NCI-H1105 (cell line): ENCODE measurements at regions not wholly inside any gene's neighbourhood (a gene's known extent, or its start where the extent isn't known, plus 50 kb on each side); places are given as distances from the start of the nearest gene placed in this dataset.

Experiments
- DNase-seq: peaks from one replicate; lab custom pipeline; 2025; lab: John Stamatoyannopoulos, UW

GRCh38 chr1:30046751-30047150, 676.6 kb downstream of the MATN1 start:
- DNase-seq: no peak

GRCh38 chr1:30045304-30046090, 677.9 kb downstream of the MATN1 start:
- DNase-seq: no peak

DNA sequence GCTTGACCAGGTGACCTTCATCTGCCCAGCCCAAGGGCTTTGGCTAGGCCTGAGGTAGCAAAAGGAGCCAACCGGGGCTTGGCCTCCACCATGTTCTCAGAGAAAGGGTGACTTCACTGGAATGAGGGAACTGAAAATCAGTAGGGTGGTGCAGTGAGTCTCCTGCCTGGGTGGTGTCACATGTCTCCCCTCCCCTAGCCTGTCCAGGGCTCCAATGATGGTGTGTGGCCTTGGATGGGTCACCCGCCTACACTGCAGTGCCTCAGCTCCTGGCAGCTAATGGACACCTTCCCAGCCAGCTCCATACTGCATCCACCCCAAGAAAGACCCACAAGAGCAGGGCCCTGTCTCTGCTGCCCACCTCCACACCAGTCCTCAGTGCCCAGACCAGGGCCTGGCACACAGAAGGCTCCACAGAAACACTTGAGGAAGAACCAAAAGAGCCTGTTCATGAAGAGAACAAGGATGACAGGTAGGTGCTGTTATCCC, 678.7 kb downstream of the MATN1 start:
- no peak for DNase-seq

GRCh38 chr1:30043731-30044408, 679.5 kb downstream of the MATN1 start:
- no peak for DNase-seq

DNA sequence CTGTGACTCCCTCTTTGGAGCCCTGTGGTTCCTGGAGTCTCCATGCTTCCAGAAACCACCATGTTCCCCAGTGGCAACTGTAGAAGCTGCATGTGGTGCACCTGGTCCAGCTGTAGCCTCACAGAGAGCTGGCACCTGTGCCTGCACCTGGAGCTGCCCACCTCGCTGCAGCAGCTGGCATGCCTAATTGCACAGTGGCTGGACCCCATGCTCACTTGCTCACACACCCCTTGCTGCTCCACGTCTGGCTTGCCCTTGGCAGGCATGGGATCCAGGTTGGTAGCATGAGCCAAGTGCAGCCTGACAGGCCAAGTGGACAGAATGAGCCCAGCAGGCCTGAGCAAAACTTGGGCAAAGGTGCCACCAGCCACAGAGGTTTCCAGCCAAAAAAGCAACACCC, 680.1 kb downstream of the MATN1 start:
- DNase-seq: no peak

GRCh38 chr1:30042438-30043147, 680.8 kb downstream of the MATN1 start:
- no peak for DNase-seq

GRCh38 chr1:30041741-30042437, 681.5 kb downstream of the MATN1 start:
- no peak for DNase-seq

- DNase-seq: no peak
These were observed 683.0 kb downstream of the MATN1 start for GRCh38 chr1:30040081-30041019.

GRCh38 chr1:30039354-30040080, 683.9 kb downstream of the MATN1 start:
- no peak for DNase-seq

- no peak for DNase-seq
These were observed 685.0 kb downstream of the MATN1 start for GRCh38 chr1:30038134-30039025.

DNA sequence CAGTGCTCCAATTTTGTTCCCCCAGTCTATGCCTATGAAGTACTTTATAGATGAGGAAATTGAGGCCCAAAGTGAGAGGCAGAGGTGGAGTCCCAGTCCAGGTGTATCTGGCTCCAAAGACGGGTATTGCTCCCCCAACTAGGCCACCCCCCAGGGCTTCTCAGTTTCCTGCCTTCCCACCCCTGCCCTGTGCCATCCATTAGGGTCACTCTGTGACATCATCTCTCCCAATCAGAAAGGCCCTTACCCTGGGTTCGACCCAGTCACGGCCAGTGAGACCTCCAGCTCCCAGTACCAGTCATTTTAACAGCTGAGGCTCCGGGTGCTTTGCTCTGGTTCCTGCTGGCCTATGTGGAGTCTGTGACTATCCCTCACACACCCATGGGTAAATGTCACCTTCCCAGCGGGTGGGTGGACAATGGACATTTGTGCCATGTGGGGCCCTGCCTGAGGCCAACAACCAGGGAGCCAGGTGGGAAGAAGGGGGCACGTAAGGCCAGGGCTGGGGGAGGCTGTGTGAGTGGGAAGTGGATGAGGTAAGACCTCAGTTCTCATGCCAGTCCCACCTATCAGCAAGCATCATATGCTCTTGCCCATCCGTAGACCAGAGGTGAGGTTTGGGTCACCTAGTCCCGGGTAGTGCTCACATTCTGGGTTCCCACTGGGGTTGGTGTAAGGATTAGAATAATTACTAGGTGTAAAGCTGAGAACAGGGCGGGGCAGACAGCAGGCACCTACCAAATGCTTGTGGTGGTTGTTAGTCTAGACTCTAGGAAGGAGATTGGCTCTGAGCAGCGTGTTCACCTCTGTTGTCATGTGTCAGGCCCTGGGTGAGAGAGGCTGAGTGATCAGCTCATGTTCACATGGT, 685.9 kb downstream of the MATN1 start:
- no peak for DNase-seq

- no peak for DNase-seq
These were observed 686.7 kb downstream of the MATN1 start for GRCh38 chr1:30036666-30037065.

- DNase-seq: no peak
These were observed 687.2 kb downstream of the MATN1 start for GRCh38 chr1:30036229-30036547.

DNA sequence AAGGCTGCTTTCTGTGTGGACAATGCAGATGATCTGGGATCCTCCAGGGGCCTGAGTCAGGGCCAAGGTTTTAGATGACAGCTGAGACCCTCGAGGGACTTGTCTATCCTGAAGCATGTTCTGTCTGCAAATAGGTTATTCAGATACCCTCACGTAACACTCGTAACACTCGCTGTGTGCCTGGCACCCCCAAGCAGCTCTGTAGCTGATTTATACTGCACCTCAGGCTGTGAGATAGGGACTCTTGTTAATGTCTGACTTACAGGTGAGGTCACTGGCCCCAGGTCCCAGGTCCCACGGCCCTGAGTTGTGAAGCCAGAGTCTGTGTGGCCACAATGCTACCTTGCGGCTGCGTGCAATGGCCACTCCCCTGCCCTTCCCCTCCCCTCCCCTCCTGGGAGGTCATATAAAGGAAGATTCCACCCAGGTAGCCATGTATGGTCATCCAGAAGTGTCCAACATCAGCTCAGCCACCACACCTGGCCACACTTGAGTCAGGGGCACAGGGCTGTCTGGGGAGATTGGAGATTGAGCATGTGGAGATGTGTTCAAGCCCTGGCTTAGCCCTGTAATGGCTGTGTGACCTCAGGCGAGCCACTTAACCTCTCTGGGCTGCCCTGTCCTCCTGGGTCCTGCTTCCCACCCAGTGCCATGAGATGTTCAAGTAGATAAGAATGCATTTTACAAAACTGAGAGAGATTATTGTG, 687.7 kb downstream of the MATN1 start:
- no peak for DNase-seq

DNA sequence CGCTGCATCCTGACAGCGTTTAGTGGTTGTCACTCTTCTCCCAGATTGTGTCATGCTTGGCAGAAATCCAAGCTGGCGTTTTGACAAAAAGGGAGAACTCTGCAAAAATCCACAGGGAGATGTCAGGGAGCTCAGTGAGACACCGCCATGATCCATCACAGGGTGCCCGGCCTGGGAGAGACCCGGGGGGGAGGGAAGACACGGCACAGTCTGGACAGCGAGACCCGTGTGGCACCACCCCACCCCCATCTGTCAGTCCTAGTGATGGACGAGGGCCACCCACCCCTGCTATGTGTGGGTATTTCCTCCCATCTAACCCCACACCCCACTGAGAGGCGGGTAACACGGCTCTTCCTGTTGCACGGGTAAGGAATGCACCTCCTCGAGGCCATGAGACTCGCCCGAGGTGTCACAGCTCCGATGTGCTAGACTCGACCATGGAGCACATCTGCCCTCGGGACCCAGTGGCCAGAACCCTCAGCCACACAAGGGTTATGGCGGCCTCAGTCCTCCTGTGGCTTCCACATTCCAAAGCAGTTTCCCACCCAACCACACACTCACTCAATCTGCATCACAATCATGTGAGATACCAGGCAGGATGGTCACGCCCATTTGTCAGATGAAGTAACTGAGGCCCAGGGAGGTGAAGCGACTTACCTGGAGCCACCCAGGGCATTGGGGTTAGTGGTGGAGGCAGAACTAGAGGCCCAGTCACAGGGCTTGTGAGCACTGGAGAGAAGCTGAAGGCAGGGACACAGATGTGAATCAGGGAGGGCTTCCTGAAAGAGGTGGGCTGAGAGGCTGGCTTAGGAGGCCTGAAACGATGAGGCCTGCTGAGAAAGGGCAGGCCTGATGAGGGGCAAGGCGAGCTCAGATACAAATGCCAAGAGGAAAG, 688.5 kb downstream of the MATN1 start:
- DNase-seq: peak; percentile 68

DNA sequence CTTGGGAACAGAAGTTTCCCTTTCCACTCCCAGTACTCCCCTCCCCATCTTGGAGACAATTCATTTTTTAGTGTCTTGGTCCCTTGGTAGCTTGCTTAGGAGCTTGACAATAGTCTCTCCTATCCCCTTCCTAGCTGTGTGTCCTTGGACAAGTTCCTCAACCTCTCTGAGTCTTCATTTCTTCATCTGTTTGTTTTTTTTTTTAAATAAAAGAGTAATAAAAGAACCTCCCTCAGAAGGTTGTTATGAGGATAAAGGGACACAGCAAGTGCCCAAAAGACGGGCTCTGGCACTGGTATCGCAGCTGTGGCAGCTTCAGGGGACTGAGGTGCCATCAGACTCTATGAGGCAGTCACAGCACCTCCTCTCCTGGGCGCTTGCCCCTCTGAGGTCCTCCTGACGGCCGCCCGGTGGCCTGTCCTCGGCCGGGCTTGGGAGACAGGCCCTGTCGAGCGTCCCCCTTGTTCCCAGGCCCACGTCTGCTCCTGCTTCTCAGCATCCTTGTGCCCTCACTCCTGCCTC, 689.2 kb downstream of the MATN1 start:
- DNase-seq: no peak
